Mesendoderm (in vitro differentiated cells): ENCODE measurements at regions not wholly inside any gene's neighbourhood (a gene's known extent, or its start where the extent isn't known, plus 50 kb on each side); places are given as distances from the start of the nearest gene placed in this dataset.

ENCODE experiments used
- DNase-seq: peaks from one replicate; pipeline ENCODE4 v3.0.0; 2013
- H2AK5ac ChIP-seq: 2 replicates; pipeline ENCODE4 v1.6.1; 2013; ENCODE audit warnings: low read length, inconsistent platforms
- H2BK120ac ChIP-seq: 2 replicates; pipeline ENCODE4 v1.6.1; 2013; ENCODE audit warnings: low read depth, mild to moderate bottlenecking, low read length, moderate library complexity, mixed read lengths
- H2BK15ac ChIP-seq: replicated peaks from 2 replicates; pipeline ENCODE4 v1.6.1; 2013; ENCODE audit warnings: low read depth, mild to moderate bottlenecking, moderate library complexity
- H2BK5ac ChIP-seq: 2 replicates; pipeline ENCODE4 v1.6.1; 2013; ENCODE audit warnings: low read length, inconsistent platforms
- H3K18ac ChIP-seq: 2 replicates; pipeline ENCODE4 v1.6.1; 2013; ENCODE audit warnings: mild to moderate bottlenecking, low read length, mixed read lengths
- H3K23ac ChIP-seq: one replicate; pipeline ENCODE4 v1.6.1; 2013; ENCODE audit warnings: low read length
- H3K27ac ChIP-seq: 2 replicates; pipeline ENCODE4 v1.5.1; 2013; ENCODE audit warnings: low read depth, mild to moderate bottlenecking, inconsistent platforms, low read length, moderate library complexity
- H3K27me3 ChIP-seq: 2 replicates; pipeline ENCODE4 v1.6.1; 2013; ENCODE audit warnings: low read length, control low read depth, mild to moderate bottlenecking, inconsistent platforms; ENCODE audit not compliant: insufficient read depth, poor library complexity
- H3K36me3 ChIP-seq: 2 replicates; pipeline ENCODE4 v1.6.1; 2013; ENCODE audit warnings: low read length, inconsistent platforms; ENCODE audit not compliant: control insufficient read depth, insufficient read depth
- H3K4ac ChIP-seq: one replicate; pipeline ENCODE4 v1.6.1; 2013; ENCODE audit warnings: low read depth, mild to moderate bottlenecking, low read length, moderate library complexity
- H3K4me1 ChIP-seq: 2 replicates; pipeline ENCODE4 v1.6.1; 2013; ENCODE audit warnings: low read depth, low read length, inconsistent platforms; ENCODE audit not compliant: control insufficient read depth
- H3K4me2 ChIP-seq: 2 replicates; pipeline ENCODE4 v1.6.1; 2013; ENCODE audit warnings: low read length
- H3K4me3 ChIP-seq: 2 replicates; pipeline ENCODE4 v1.5.1; 2013; ENCODE audit warnings: mild to moderate bottlenecking, low read length
- H3K56ac ChIP-seq: one replicate; pipeline ENCODE4 v1.6.1; 2013; ENCODE audit warnings: low read length
- H3K79me1 ChIP-seq: 2 replicates; pipeline ENCODE4 v1.6.1; 2013; ENCODE audit warnings: low read length, inconsistent platforms
- H3K79me2 ChIP-seq: 2 replicates; pipeline ENCODE4 v1.6.1; 2013; ENCODE audit warnings: mild to moderate bottlenecking, low read length; ENCODE audit not compliant: control insufficient read depth, insufficient read depth
- H3K9ac ChIP-seq: 2 replicates; pipeline ENCODE4 v1.6.1; 2013; ENCODE audit warnings: low read length, inconsistent platforms
- H4K5ac ChIP-seq: one replicate; pipeline ENCODE4 v1.6.1; 2013; ENCODE audit warnings: low read length
- H4K8ac ChIP-seq: one replicate; pipeline ENCODE4 v1.6.1; 2013; ENCODE audit warnings: low read depth, mild to moderate bottlenecking, control low read depth, low read length, moderate library complexity
- WGBS: extraction: QIAGEN DNeasy Blood & Tissue Kit; methylation state at CpG from one replicate; pipeline ENCODE4 v1.1.7; 2013; ENCODE audit warnings: low lambda C conversion rate, missing lambda C conversion rate; ENCODE audit not compliant: insufficient coverage; ENCODE audit errors: extremely low coverage; 5-methylcytosine and 5-hydroxymethylcytosine counted together

- Histone ChIP-seq H2BK15ac (no peak overlapping the region), H2BK5ac (no peak overlapping the region), H3K79me2 (no peaks in the 10 kb centered on the region), H4K8ac (no peak overlapping the region), H3K4me3 (no peak overlapping the region), H4K5ac (no peak overlapping the region), H3K36me3 (no peaks in the 10 kb centered on the region), H3K4me2 (no peak overlapping the region), H3K56ac (no peak overlapping the region), H3K4me1 (no peaks in the 10 kb centered on the region), H3K18ac (no peak overlapping the region), H3K9ac (no peak overlapping the region), H3K27ac (no peak overlapping the region), H3K23ac (no peak overlapping the region), H3K27me3 (no peaks in the 10 kb centered on the region), H3K79me1 (no peaks in the 10 kb centered on the region), H3K4ac (no peak overlapping the region), H2AK5ac (no peak overlapping the region), H2BK120ac (no peak overlapping the region)
- WGBS: no CpG with 5 or more reads among the region's 5 CpGs
- no peak for DNase-seq
These were observed 109.6 kb upstream of the NDP start for GRCh38 chrX:44082829-44083228.

GRCh38 chrX:44080083-44080482 lies 106.9 kb upstream of the NDP start:
- Histone ChIP-seq H3K23ac (no peak overlapping the region), H4K5ac (no peak overlapping the region), H3K4ac (no peak overlapping the region), H3K27me3 (no peaks in the 10 kb centered on the region), H3K18ac (no peak overlapping the region), H2BK15ac (no peak overlapping the region), H3K27ac (no peak overlapping the region), H2AK5ac (no peak overlapping the region), H3K56ac (no peak overlapping the region), H3K79me2 (no peaks in the 10 kb centered on the region), H3K4me2 (no peak overlapping the region), H3K36me3 (no peaks in the 10 kb centered on the region), H2BK5ac (no peak overlapping the region), H3K4me3 (no peak overlapping the region), H3K4me1 (no peaks in the 10 kb centered on the region), H4K8ac (no peak overlapping the region), H3K79me1 (no peaks in the 10 kb centered on the region), H3K9ac (no peak overlapping the region), H2BK120ac (no peak overlapping the region)
- no peak for DNase-seq
- WGBS: no CpG with 5 or more reads among the region's 7 CpGs

- H3K36me3 ChIP-seq: no peaks in the 10 kb centered on the region
- no CpG with 5 or more reads among the region's 1 CpG for WGBS
These were observed 99.4 kb upstream of the NDP start for GRCh38 chrX:44072631-44073030.

GRCh38 chrX:44071847-44072551 lies 98.8 kb upstream of the NDP start:
- H3K4me2 ChIP-seq: no peak overlapping the region
- no peak overlapping the region for H3K18ac ChIP-seq
- H2BK120ac ChIP-seq: no peak overlapping the region
- no peak overlapping the region for H3K56ac ChIP-seq
- H4K8ac ChIP-seq: no peak overlapping the region
- no peak overlapping the region for H2AK5ac ChIP-seq
- no peaks in the 10 kb centered on the region for H3K36me3 ChIP-seq
- no peak overlapping the region for H3K4ac ChIP-seq
- no peak overlapping the region for H3K9ac ChIP-seq
- no CpG with 5 or more reads among the region's 2 CpGs for WGBS
- H3K4me1 ChIP-seq: no peaks in the 10 kb centered on the region
- H3K4me3 ChIP-seq: no peak overlapping the region
- no peak overlapping the region for H3K27ac ChIP-seq
- no peak overlapping the region for H2BK15ac ChIP-seq
- DNase-seq: no peak
- H3K79me1 ChIP-seq: no peaks in the 10 kb centered on the region
- no peak overlapping the region for H2BK5ac ChIP-seq
- H4K5ac ChIP-seq: no peak overlapping the region
- H3K79me2 ChIP-seq: no peaks in the 10 kb centered on the region
- H3K27me3 ChIP-seq: no peaks in the 10 kb centered on the region
- H3K23ac ChIP-seq: no peak overlapping the region

More at GRCh38 chrX:44072631-44073030, 99.4 kb upstream of the NDP start:
- DNase-seq: no peak
- no peak overlapping the region for H3K4me2 ChIP-seq
- H3K79me2 ChIP-seq: no peaks in the 10 kb centered on the region
- H3K79me1 ChIP-seq: no peaks in the 10 kb centered on the region
- H3K4ac ChIP-seq: no peak overlapping the region
- no peak overlapping the region for H2BK120ac ChIP-seq
- no peak overlapping the region for H2BK5ac ChIP-seq
- no peak overlapping the region for H3K18ac ChIP-seq
- H2AK5ac ChIP-seq: no peak overlapping the region
- no peak overlapping the region for H3K23ac ChIP-seq
- no peak overlapping the region for H2BK15ac ChIP-seq
- H3K27ac ChIP-seq: no peak overlapping the region
- no peak overlapping the region for H3K4me3 ChIP-seq
- no peak overlapping the region for H4K8ac ChIP-seq
- no peak overlapping the region for H3K56ac ChIP-seq
- H4K5ac ChIP-seq: no peak overlapping the region
- H3K27me3 ChIP-seq: no peaks in the 10 kb centered on the region
- no peak overlapping the region for H3K9ac ChIP-seq
- no peaks in the 10 kb centered on the region for H3K4me1 ChIP-seq

- Histone ChIP-seq H3K27ac (no peak overlapping the region), H3K79me1 (no peaks in the 10 kb centered on the region), H4K5ac (no peak overlapping the region), H3K4ac (no peak overlapping the region), H2BK5ac (no peak overlapping the region), H4K8ac (no peak overlapping the region), H3K79me2 (no peaks in the 10 kb centered on the region), H3K27me3 (no peaks in the 10 kb centered on the region), H3K4me2 (no peak overlapping the region), H3K9ac (no peak overlapping the region), H2BK120ac (no peak overlapping the region), H2BK15ac (no peak overlapping the region), H3K4me1 (no peaks in the 10 kb centered on the region), H3K4me3 (no peak overlapping the region), H2AK5ac (no peak overlapping the region), H3K23ac (no peak overlapping the region), H3K18ac (no peak overlapping the region), H3K36me3 (no peaks in the 10 kb centered on the region), H3K56ac (no peak overlapping the region)
- WGBS: no CpG with 5 or more reads among the region's 3 CpGs
- no peak for DNase-seq
These were observed 98.0 kb upstream of the NDP start for GRCh38 chrX:44071070-44071645.

GRCh38 chrX:44068043-44068442 lies 94.9 kb upstream of the NDP start:
- no peak overlapping the region for H2BK120ac ChIP-seq
- WGBS: no CpG with 5 or more reads among the region's 2 CpGs
- no peak for DNase-seq
- H3K56ac ChIP-seq: no peak overlapping the region
- no peak overlapping the region for H2BK5ac ChIP-seq
- no peaks in the 10 kb centered on the region for H3K36me3 ChIP-seq
- H3K4ac ChIP-seq: no peak overlapping the region
- no peak overlapping the region for H4K8ac ChIP-seq
- no peak overlapping the region for H3K9ac ChIP-seq
- no peak overlapping the region for H3K4me3 ChIP-seq
- H4K5ac ChIP-seq: no peak overlapping the region
- no peaks in the 10 kb centered on the region for H3K4me1 ChIP-seq
- H3K79me1 ChIP-seq: no peaks in the 10 kb centered on the region
- H2AK5ac ChIP-seq: no peak overlapping the region
- H3K79me2 ChIP-seq: no peaks in the 10 kb centered on the region
- no peak overlapping the region for H2BK15ac ChIP-seq
- no peak overlapping the region for H3K23ac ChIP-seq
- no peak overlapping the region for H3K27ac ChIP-seq
- no peaks in the 10 kb centered on the region for H3K27me3 ChIP-seq
- H3K4me2 ChIP-seq: no peak overlapping the region
- H3K18ac ChIP-seq: no peak overlapping the region
